Lower leg skin (tissue), 3 donors: ENCODE measurements at regions not wholly inside any gene's neighbourhood (a gene's known extent, or its start where the extent isn't known, plus 50 kb on each side); places are given as distances from the start of the nearest gene placed in this dataset.

Experiments
- CTCF ChIP-seq, 3 donors: fragments of 450-650 bp; IDR thresholded peaks; one replicate each; pipeline ENCODE4 v1.5.1; 2016; ENCODE audit warnings: antibody characterized with exemption in 3 of 3, mild to moderate bottlenecking in 3 of 3, moderate library complexity in 2 of 3
- POLR2A ChIP-seq, 2 donors: fragments of 450-650 bp; IDR thresholded peaks; one replicate each; pipeline ENCODE4 v1.6.1; 2016 to 2017; ENCODE audit warnings: antibody characterized with exemption in 2 of 2, mild to moderate bottlenecking in 1 of 2, moderate library complexity in 1 of 2

GRCh38 chr2:21429747-21430146 is 306.0 kb downstream of the TDRD15 start:
- TF ChIP-seq CTCF (IDR thresholded peaks at IDR 0.05), result no peak
- TF ChIP-seq POLR2A (IDR thresholded peaks at IDR 0.05), result no peak
